Ishikawa (cell line): ENCODE measurements at regions not wholly inside any gene's neighbourhood (a gene's known extent, or its start where the extent isn't known, plus 50 kb on each side); places are given as distances from the start of the nearest gene placed in this dataset.

Experiments
- CEBPB ChIP-seq: IDR thresholded peaks from 2 replicates; pipeline ENCODE4 v1.6.1; 2012
- CREB1 ChIP-seq: IDR thresholded peaks from 2 replicates; pipeline ENCODE4 v1.6.1; 2012; ENCODE audit warnings: low read depth
- EGR1 ChIP-seq: IDR thresholded peaks from 2 replicates; pipeline ENCODE4 v1.6.1; 2012
- EP300 ChIP-seq: IDR thresholded peaks from 2 replicates; pipeline ENCODE4 v1.6.1; 2012; ENCODE audit warnings: borderline replicate concordance
- FOXM1 ChIP-seq: IDR thresholded peaks from 2 replicates; pipeline ENCODE4 v1.6.1; 2012; ENCODE audit warnings: low read depth, borderline replicate concordance
- MAX ChIP-seq: IDR thresholded peaks from 2 replicates; pipeline ENCODE4 v1.6.1; 2012
- NFIC ChIP-seq: IDR thresholded peaks from 2 replicates; pipeline ENCODE4 v1.6.1; 2012
- RAD21 ChIP-seq: IDR thresholded peaks from 2 replicates; pipeline ENCODE4 v1.6.1; 2012; ENCODE audit warnings: low read depth
- REST ChIP-seq: IDR thresholded peaks from 2 replicates; pipeline ENCODE4 v1.6.1; 2012; ENCODE audit warnings: low read depth, mild to moderate bottlenecking
- TAF1 ChIP-seq: IDR thresholded peaks from 2 replicates; pipeline ENCODE4 v1.6.1; 2012; ENCODE audit warnings: low read depth, mild to moderate bottlenecking
- TCF12 ChIP-seq: IDR thresholded peaks from 2 replicates; pipeline ENCODE4 v1.6.1; 2012; ENCODE audit warnings: low read depth
- TEAD4 ChIP-seq: IDR thresholded peaks from 2 replicates; pipeline ENCODE4 v1.6.1; 2012
- USF1 ChIP-seq: IDR thresholded peaks from 2 replicates; pipeline ENCODE4 v1.6.1; 2012
- YY1 ChIP-seq: IDR thresholded peaks from 2 replicates; pipeline ENCODE4 v1.6.1; 2012; ENCODE audit warnings: low read depth
- ZBTB7A ChIP-seq: IDR thresholded peaks from 2 replicates; pipeline ENCODE4 v1.6.1; 2012; ENCODE audit warnings: low read depth

GRCh38 chr12:91663744-91664143 is 481.1 kb upstream of the DCN start:
- TF ChIP-seq RAD21 (no peak), TCF12 (no peak), NFIC (no peak), FOXM1 (no peak), TEAD4 (no peak), MAX (no peak), TAF1 (no peak), ZBTB7A (no peak), CREB1 (no peak), CEBPB (no peak), USF1 (no peak), YY1 (no peak), EGR1 (no peak), EP300 (no peak), REST (no peak)

GRCh38 chr12:91663310-91663709 is 480.7 kb upstream of the DCN start:
- TF ChIP-seq TEAD4 (no peak), ZBTB7A (no peak), CEBPB (no peak), TCF12 (no peak), EGR1 (no peak), TAF1 (no peak)

GRCh38 chr12:91662021-91662420 is 479.4 kb upstream of the DCN start:
- TF ChIP-seq TCF12 (no peak), CEBPB (no peak), NFIC (no peak), REST (no peak), YY1 (no peak), TAF1 (no peak), ZBTB7A (no peak), MAX (no peak), TEAD4 (no peak), FOXM1 (no peak), EGR1 (no peak), CREB1 (no peak), RAD21 (no peak), USF1 (no peak), EP300 (no peak)

GRCh38 chr12:91657032-91657431 is 474.4 kb upstream of the DCN start:
- TF ChIP-seq RAD21: no peak
- no peak for TF ChIP-seq EP300
- no peak for TF ChIP-seq NFIC
- no peak for TF ChIP-seq FOXM1
- TF ChIP-seq CREB1: no peak
- TF ChIP-seq ZBTB7A: no peak
- TF ChIP-seq TAF1: no peak
- no peak for TF ChIP-seq YY1
- TF ChIP-seq TEAD4: no peak

- TF ChIP-seq TAF1 (no peak), CREB1 (no peak), YY1 (no peak), EP300 (no peak), NFIC (no peak), CEBPB (no peak), ZBTB7A (no peak), TEAD4 (no peak), MAX (no peak), RAD21 (no peak), TCF12 (no peak), FOXM1 (no peak), REST (no peak), USF1 (no peak)
Measured at GRCh38 chr12:91655966-91656365, 473.3 kb upstream of the DCN start.
